ENCODE measurements at regions not wholly inside any gene's neighbourhood (a gene's known extent, or its start where the extent isn't known, plus 50 kb on each side); places are given as distances from the start of the nearest gene placed in this dataset.
A peak's percentile ranks its signal among the peaks of the same experiment; 100 is the strongest.
"Not testable (repeated sequence)": the region's sequence is repeated elsewhere in the genome, so short reads cannot be mapped to it uniquely, and the experiment has no call there.

- no peak for DNase-seq (ENCODE audit: low read depth in 1 of 2, low spot score in 2 of 2)
- Histone ChIP-seq H3K9me3 (replicated peaks) (no peaks in the 10 kb centered on the region), H3K4me3 (no peak overlapping the region), H3K36me3 (no peaks in the 10 kb centered on the region), H3K27me3 (replicated peaks) (no peaks in the 10 kb centered on the region), H3K4me1 (replicated peaks) (no peaks in the 10 kb centered on the region), H3K27ac (no peak overlapping the region)
Measured at GRCh38 chr1:157370698-157371097, 181.6 kb downstream of the FCRL5 start.

GRCh38 chr1:157369808-157370521, 182.3 kb downstream of the FCRL5 start:
- Histone ChIP-seq H3K27ac (no peak overlapping the region), H3K4me1 (replicated peaks) (no peaks in the 10 kb centered on the region), H3K27me3 (replicated peaks) (no peaks in the 10 kb centered on the region), H3K36me3 (no peaks in the 10 kb centered on the region), H3K4me3 (no peak overlapping the region), H3K9me3 (replicated peaks) (no peaks in the 10 kb centered on the region)
- DNase-seq (ENCODE audit: low read depth in 1 of 2, low spot score in 2 of 2), result peak in 1 of 2 experiments; percentile 46

DNA sequence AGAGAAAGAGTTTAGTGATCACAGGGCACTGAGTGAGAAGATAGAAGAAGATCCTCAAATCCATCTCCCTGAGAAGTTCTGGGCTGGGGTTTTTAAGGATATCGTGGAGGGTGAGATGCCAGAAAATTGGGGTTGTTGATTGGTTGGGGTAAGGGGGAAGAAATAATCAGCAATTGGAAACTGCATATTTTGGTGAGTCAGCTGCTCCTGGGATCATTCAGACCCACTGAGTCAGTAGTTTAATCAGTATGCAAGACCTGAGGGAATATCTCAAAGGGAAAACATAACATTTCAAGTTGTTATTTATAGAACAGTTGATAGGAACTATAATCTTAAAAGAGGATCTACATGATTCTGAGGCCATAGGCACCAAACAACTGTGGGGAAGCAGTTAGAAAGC, 183.4 kb downstream of the FCRL5 start:
- not testable (repeated sequence) for H3K27ac ChIP-seq; DNase-seq (ENCODE audit: low read depth in 1 of 2, low spot score in 2 of 2); H3K27me3 ChIP-seq (replicated peaks)

GRCh38 chr1:157368363-157368762, 184.0 kb downstream of the FCRL5 start:
- no peak overlapping the region for H3K27ac ChIP-seq
- H3K27me3 ChIP-seq (replicated peaks), result no peaks in the 10 kb centered on the region
- no peaks in the 10 kb centered on the region for H3K9me3 ChIP-seq (replicated peaks)
- no peak overlapping the region for H3K4me3 ChIP-seq
- DNase-seq (ENCODE audit: low read depth in 1 of 2, low spot score in 2 of 2), result no peak
- no peaks in the 10 kb centered on the region for H3K36me3 ChIP-seq
- no peaks in the 10 kb centered on the region for H3K4me1 ChIP-seq (replicated peaks)

More for the DNA sequence above, 183.4 kb downstream of the FCRL5 start:
- H3K36me3 ChIP-seq; H3K9me3 ChIP-seq (replicated peaks); H3K4me3 ChIP-seq; H3K4me1 ChIP-seq (replicated peaks): not testable (repeated sequence)

GRCh38 chr1:157367870-157368269, 184.4 kb downstream of the FCRL5 start:
- Histone ChIP-seq H3K4me1 (replicated peaks) (no peaks in the 10 kb centered on the region), H3K27me3 (replicated peaks) (no peaks in the 10 kb centered on the region)
- no peak for DNase-seq (ENCODE audit: low read depth in 1 of 2, low spot score in 2 of 2)

GRCh38 chr1:157367091-157367739, 185.1 kb downstream of the FCRL5 start:
- no peaks in the 10 kb centered on the region for H3K4me1 ChIP-seq (replicated peaks)
- no peak for DNase-seq (ENCODE audit: low read depth in 1 of 2, low spot score in 2 of 2)
- H3K4me3 ChIP-seq, result no peak overlapping the region
- H3K27me3 ChIP-seq (replicated peaks), result no peaks in the 10 kb centered on the region
- no peak overlapping the region for H3K27ac ChIP-seq
- H3K9me3 ChIP-seq (replicated peaks), result no peaks in the 10 kb centered on the region
- H3K36me3 ChIP-seq, result no peaks in the 10 kb centered on the region

More at GRCh38 chr1:157367870-157368269, 184.4 kb downstream of the FCRL5 start:
- H3K9me3 ChIP-seq (replicated peaks), result no peaks in the 10 kb centered on the region
- no peak overlapping the region for H3K27ac ChIP-seq
- H3K4me3 ChIP-seq, result no peak overlapping the region
- no peaks in the 10 kb centered on the region for H3K36me3 ChIP-seq

DNA sequence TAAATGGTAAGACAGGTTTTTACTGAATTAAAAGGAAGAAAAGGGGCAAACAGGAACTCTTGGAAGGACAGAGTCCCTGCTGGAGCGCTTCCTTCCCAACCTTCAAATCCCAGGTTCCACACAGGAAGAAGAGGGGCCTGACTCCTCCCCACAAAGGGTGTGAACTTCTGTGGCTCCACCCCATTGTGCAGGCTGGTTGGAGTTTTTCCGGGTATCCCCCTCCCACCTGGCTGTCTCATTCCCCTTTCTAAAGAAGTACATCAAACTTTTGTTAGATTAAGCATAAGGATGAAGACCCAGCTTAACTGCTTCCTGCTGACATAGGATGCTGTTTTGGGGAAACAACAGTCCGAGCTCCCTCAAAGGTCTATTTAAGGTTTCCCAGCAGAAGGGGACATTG, 187.7 kb downstream of the FCRL5 start:
- Histone ChIP-seq H3K27ac (no peak overlapping the region), H3K4me1 (replicated peaks) (no peaks in the 10 kb centered on the region), H3K9me3 (replicated peaks) (no peaks in the 10 kb centered on the region), H3K27me3 (replicated peaks) (no peaks in the 10 kb centered on the region), H3K4me3 (no peak overlapping the region), H3K36me3 (no peaks in the 10 kb centered on the region)
- DNase-seq (ENCODE audit: low read depth in 1 of 2, low spot score in 2 of 2), result no peak

DNA sequence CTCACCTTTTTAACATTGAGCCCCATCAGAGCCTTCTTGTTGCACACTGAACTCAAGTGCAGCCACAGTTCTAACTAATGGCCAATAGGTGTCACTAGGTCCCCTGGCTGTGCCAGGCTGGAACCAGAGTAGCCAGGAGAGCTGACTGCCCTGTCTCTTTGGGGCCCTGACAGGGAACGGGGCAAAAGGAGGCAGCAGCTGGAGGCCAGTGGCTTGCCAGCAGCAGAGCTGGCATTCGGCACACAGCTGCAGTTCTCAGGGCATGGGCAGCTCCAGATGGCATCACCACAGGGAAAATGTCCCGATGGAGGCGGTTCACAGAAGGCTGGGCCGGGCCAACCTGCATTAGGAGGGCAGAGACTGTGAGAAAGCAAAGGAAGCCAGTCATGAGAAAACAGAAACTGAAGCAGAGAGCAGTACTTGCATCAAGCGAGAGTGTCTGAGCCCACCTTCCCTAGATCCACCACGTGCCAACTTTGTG, 188.6 kb downstream of the FCRL5 start:
- Histone ChIP-seq H3K27ac (no peak overlapping the region), H3K27me3 (replicated peaks) (no peaks in the 10 kb centered on the region), H3K4me3 (no peak overlapping the region), H3K9me3 (replicated peaks) (no peaks in the 10 kb centered on the region), H3K4me1 (replicated peaks) (no peaks in the 10 kb centered on the region), H3K36me3 (no peaks in the 10 kb centered on the region)
- no peak for DNase-seq (ENCODE audit: low read depth in 1 of 2, low spot score in 2 of 2)

DNA sequence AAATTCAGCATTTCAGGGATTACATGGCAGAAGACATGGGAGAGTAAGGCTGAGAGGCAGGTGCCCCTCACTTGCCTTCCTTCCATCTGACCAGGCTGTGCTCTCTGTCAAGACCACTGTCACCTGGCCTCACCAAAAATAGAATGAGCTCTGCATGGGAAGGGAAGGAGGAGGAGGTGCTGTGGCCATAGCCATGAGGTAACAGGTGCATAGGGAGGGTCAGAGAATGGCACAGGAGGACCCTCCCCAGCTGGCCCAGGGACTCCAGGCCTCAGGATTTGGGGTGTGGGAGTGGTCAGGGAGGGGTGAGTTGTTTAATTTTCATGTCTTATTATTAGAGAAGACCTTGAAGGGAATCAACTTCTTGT, 192.3 kb downstream of the FCRL5 start:
- no peak for DNase-seq (ENCODE audit: low read depth in 1 of 2, low spot score in 2 of 2)
- Histone ChIP-seq H3K36me3 (no peaks in the 10 kb centered on the region), H3K4me1 (replicated peaks) (no peaks in the 10 kb centered on the region), H3K27ac (no peak overlapping the region), H3K9me3 (replicated peaks) (no peaks in the 10 kb centered on the region), H3K27me3 (replicated peaks) (no peaks in the 10 kb centered on the region), H3K4me3 (no peak overlapping the region)

- DNase-seq (ENCODE audit: low read depth in 1 of 2, low spot score in 2 of 2), result no peak
- Histone ChIP-seq H3K4me1 (replicated peaks) (no peaks in the 10 kb centered on the region), H3K27ac (no peak overlapping the region), H3K36me3 (no peaks in the 10 kb centered on the region), H3K9me3 (replicated peaks) (no peaks in the 10 kb centered on the region), H3K4me3 (no peak overlapping the region), H3K27me3 (replicated peaks) (no peaks in the 10 kb centered on the region; the same call in 1 of the 2 replicates)
Measured at GRCh38 chr1:157359314-157360022, 192.8 kb downstream of the FCRL5 start.

- Histone ChIP-seq H3K4me3 (no peak overlapping the region), H3K36me3 (no peaks in the 10 kb centered on the region), H3K27me3 (replicated peaks) (peaks cover 3% of the 10 kb centered on the region; the same call in 1 of the 2 replicates), H3K27ac (no peak overlapping the region), H3K4me1 (replicated peaks) (no peaks in the 10 kb centered on the region), H3K9me3 (replicated peaks) (no peaks in the 10 kb centered on the region)
- DNase-seq (ENCODE audit: low read depth in 1 of 2, low spot score in 2 of 2), result no peak
Measured at GRCh38 chr1:157357111-157357510, 195.2 kb downstream of the FCRL5 start.

DNA sequence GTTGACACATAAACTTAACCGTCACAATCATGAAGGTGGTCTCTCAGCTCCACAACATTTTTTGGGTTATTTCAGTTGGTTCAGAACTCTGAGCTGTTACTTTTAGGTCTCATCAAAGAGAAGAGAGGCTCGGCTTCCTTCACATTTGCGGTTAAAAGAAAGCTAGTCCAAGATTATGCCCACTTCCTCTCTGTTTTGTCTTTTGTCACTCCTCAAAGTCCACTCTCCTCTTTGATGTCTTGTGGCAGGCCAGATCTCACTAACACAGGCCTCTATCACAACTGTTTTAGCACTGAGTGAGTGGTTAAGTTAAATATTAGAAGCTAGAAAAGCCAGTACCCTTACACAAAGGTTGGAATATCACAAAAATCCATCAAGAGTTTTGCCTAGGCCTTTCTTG, 195.7 kb downstream of the FCRL5 start:
- no peak for DNase-seq (ENCODE audit: low read depth in 1 of 2, low spot score in 2 of 2)
- no peaks in the 10 kb centered on the region for H3K36me3 ChIP-seq
- no peaks in the 10 kb centered on the region for H3K4me1 ChIP-seq (replicated peaks)
- H3K27ac ChIP-seq, result no peak overlapping the region
- no peaks in the 10 kb centered on the region for H3K9me3 ChIP-seq (replicated peaks)
- peaks cover 3% of the 10 kb centered on the region; the same call in 1 of the 2 replicates for H3K27me3 ChIP-seq (replicated peaks)
- H3K4me3 ChIP-seq, result no peak overlapping the region

DNA sequence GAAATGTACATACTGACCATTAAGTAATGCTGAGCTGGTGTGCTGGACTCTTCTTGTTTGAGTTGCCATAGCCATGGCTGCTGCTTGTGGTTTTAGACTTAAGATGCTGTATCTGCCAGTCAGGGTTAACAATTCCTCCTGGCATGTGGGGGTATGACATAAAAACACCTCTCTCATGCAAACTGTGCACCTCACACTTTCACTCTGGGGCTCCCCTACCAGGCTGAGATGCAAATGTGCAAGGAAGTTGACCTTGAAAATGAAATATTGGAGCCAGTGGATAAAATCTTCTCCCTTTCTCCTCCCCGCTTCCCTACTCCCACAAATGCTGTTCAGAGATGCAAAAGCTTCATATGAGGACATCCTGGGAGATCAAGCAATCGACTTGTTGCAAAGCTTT, 198.8 kb downstream of the FCRL5 start:
- Histone ChIP-seq H3K36me3 (no peaks in the 10 kb centered on the region), H3K4me1 (replicated peaks) (no peaks in the 10 kb centered on the region), H3K27ac (no peak overlapping the region), H3K27me3 (replicated peaks) (peaks cover 3% of the 10 kb centered on the region; the same call in 1 of the 2 replicates), H3K4me3 (no peak overlapping the region), H3K9me3 (replicated peaks) (no peaks in the 10 kb centered on the region)
- DNase-seq (ENCODE audit: low read depth in 1 of 2, low spot score in 2 of 2), result no peak

- no peak overlapping the region for H3K27ac ChIP-seq
- no peak overlapping the region for H3K4me3 ChIP-seq
Measured at GRCh38 chr1:157352817-157353408, 199.4 kb downstream of the FCRL5 start.

More at GRCh38 chr1:157352817-157353408, 199.4 kb downstream of the FCRL5 start:
- no peaks in the 10 kb centered on the region for H3K36me3 ChIP-seq
- H3K27me3 ChIP-seq (replicated peaks), result peaks cover 3% of the 10 kb centered on the region; the same call in 1 of the 2 replicates
- no peaks in the 10 kb centered on the region for H3K9me3 ChIP-seq (replicated peaks)
- DNase-seq (ENCODE audit: low read depth in 1 of 2, low spot score in 2 of 2), result no peak
- no peaks in the 10 kb centered on the region for H3K4me1 ChIP-seq (replicated peaks)
